DMS53 treated with DMSO at 0.1 percent for 48 hours (cell line): ENCODE measurements at regions not wholly inside any gene's neighbourhood (a gene's known extent, or its start where the extent isn't known, plus 50 kb on each side); places are given as distances from the start of the nearest gene placed in this dataset.

ENCODE experiments used
- DNase-seq: peaks from one replicate; lab custom pipeline; 2025; ENCODE audit not compliant: unreplicated experiment; lab: John Stamatoyannopoulos, UW

GRCh38 chr3:124274051-124274450 is 282.1 kb upstream of the ROPN1 start:
- no peak for DNase-seq

- no peak for DNase-seq
Measured at GRCh38 chr3:124275412-124275811, 283.5 kb upstream of the ROPN1 start.

- no peak for DNase-seq
Measured at GRCh38 chr3:124276133-124276532, 284.2 kb upstream of the ROPN1 start.

DNA sequence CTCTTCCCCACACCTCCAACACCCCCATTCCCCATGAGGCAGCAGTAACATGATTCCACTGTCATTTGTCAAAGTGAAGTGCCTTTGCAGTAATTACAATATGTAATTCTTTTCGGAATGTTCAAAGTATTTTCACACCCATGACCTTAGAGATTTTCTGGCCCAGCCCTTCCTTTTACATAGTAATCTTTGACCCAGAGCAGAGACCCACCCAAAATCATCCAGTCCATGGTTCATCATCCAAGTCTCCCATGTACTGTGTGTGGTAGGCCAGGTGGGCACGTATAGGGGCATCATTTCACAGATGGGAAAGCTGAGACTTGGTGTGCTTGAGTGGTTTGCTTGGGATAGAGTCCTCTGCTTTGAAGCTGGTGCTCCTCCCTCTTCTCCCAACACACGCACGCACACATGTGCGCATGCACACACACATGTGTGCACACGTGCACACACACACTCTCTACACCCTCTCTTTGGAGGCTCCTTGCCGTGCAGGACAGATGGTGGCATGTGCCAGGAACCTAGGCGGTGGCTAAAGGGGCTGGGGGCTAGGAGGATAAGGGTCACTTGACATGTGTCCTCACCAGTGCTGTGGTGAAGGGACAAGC is 284.7 kb upstream of the ROPN1 start:
- no peak for DNase-seq

DNA sequence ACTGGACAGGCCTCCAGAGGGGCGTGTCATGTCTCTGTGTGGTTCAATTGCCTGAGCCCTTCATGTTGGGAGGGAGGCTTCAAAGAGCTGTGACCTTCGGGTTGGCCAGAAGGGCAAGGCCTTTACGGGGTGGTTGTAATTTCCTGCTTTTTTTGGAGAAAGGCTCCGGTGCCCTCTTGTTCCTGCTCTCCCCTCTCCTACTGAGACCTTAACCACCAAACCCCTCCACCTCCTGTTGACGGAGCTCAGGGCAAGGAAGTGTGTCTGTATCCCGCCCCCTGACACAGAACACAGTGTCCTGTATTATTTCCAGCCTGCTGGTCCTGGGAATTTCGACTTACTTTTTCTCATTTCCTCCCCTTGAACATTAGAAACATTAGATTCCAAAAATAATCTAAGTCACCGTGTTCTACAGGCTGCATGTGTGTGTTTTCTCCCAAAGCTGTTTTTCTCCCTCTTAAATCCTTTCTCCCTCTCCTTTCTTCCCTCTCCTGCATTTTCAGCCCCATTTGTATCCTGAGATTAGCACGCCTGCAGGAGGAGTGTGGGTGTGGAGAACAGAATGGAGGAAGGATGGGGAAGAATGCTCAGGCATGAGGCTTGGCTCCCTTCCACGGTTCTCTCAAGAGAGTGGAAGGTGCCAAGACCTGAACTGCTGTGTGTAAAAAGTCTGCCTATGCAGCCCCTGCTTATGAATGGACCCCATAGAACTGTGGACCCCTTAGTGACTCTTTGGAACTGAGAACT is 285.4 kb upstream of the ROPN1 start:
- no peak for DNase-seq

GRCh38 chr3:124281453-124282316 is 289.8 kb upstream of the ROPN1 start:
- peak; percentile 13 for DNase-seq

DNA sequence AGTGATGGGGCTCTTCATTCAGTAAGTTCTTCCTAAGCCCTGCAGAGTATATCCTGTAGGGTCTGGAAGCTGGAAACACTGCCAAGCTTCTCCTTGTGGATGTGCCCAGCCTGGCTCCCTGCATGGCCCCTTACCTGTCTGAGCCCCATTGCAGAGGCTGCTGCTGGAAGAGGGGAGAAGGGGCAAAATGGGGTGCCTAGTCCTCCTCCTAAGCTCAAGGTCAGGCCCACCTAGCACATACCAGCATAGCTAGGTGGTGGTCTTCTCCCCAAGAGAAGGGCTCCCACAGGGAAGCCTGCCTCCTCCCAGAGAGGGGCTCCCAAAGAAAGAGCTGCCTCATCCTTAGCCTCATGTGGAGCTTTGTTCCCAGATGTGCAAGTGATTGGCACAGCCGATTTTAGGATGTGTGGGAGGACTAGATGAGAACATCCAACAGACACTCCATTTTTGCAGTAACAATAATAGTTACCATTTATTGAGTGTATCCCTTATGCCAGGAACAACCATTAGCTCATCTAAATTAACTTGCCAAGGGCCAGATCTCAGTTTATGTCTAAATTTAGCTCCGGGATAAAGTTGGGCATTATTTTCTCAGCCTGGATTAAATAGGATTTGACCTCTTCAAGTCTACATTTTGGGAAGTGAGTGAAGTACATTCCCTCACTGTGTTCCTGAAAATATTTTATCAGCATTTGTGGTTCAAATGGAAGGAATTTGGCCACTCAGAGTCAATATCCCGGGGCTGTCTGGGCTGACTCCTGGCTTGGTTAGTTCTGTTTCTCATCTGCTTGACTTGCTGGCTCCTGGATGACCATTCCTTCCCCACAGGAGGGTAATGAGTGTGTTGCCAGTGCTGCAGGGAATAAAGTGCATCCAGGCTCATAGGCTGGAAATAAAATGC is 291.1 kb upstream of the ROPN1 start:
- DNase-seq: no peak

DNA sequence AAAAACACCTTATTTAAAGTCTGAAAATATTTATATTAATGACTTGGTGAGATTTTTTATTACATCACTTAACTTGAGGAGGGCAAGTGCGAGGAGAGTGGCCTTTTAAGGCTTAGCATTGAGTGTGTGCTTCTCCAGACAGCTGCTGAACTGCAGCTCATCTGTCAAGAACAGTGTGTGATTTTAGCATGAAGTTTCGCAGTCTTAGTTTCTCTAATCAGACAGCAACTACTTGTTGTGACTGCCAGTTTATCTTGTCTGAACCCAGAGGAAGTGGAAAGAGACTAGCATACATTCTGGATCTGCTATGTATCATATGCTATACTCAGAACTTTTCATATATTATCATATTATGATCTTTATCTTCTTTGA is 291.7 kb upstream of the ROPN1 start:
- DNase-seq: no peak

- DNase-seq: no peak
Measured at GRCh38 chr3:124288996-124289395, 297.1 kb upstream of the ROPN1 start.

- DNase-seq: no peak
Measured at GRCh38 chr3:124291008-124291407, 299.1 kb upstream of the ROPN1 start.

DNA sequence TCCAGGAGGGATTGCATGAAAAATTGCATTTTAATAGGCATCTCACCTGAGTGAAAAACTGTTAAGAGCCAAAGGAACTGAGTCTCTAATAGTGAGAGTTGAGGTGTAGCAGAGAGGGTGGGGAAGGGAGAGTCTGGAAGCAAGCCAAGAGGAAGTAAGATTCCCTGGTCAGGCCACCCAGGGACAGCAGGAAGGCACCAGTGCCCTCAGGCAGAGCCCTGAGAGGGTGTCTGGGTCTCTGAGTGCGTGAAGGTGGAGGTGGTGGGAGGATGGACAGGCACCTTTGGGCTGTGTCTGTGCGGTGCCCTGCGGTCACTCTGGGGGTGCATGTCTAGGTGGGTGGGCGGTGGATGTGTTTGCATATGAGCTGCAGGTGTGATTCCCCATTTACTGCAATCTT is 300.4 kb upstream of the ROPN1 start:
- peak; percentile 7 for DNase-seq

GRCh38 chr3:124293584-124293983 is 301.7 kb upstream of the ROPN1 start:
- DNase-seq: no peak

- DNase-seq: no peak
Measured at GRCh38 chr3:124295362-124295761, 303.4 kb upstream of the ROPN1 start.

GRCh38 chr3:124296406-124296805 is 304.5 kb upstream of the ROPN1 start:
- no peak for DNase-seq

- no peak for DNase-seq
Measured at GRCh38 chr3:124297062-124297980, 305.4 kb upstream of the ROPN1 start.

- no peak for DNase-seq
Measured at GRCh38 chr3:124298301-124298700, 306.4 kb upstream of the ROPN1 start.

DNA sequence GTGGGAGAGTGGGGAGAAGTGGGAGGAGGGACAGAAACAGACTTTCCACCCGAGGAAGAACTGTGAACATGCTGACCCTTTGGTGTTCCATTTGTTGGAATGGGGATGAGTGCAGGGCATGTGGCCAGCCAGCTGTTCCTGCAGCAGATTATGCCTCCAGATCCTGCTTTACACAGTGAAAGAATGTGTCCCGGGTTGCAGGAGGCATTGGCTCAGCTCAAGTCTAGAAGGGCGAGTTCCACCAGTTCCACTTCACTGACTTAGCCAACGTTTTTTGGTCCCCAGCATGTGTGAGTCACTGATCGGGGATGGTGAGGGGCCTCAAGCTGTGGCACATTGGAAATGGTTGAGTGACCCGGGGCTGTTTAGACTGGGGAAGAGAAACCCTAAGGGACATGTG is 307.0 kb upstream of the ROPN1 start:
- no peak for DNase-seq

DNA sequence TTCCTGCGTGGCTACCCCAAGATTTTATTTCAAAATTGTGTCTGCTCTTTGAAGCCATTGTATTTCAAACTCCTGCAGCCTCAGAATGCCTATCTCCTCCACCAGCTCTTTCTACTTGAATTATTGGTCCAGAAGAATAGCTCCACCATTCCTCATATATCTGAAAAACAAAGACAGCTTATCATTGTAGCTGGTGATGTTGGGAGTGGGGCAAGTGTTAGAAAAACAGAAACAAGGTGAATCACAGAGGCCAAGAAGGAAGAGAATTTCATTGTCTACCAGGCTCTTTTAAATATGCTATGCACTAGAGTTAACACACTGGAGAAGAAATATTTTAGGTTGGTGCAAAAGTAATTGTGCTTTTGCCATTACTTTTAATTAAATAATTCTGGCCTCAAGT is 307.9 kb upstream of the ROPN1 start:
- no peak for DNase-seq

GRCh38 chr3:124300416-124300815 is 308.5 kb upstream of the ROPN1 start:
- no peak for DNase-seq

GRCh38 chr3:124303305-124303910 is 311.5 kb upstream of the ROPN1 start:
- DNase-seq: no peak
